ENCODE measurements at regions not wholly inside any gene's neighbourhood (a gene's known extent, or its start where the extent isn't known, plus 50 kb on each side); places are given as distances from the start of the nearest gene placed in this dataset.

GRCh38 chr14:82412545-82412944, 878.9 kb upstream of the SEL1L start:
- no peak for TF ChIP-seq POLR2AphosphoS5 (IDR thresholded peaks at IDR 0.05; ENCODE audit: borderline replicate concordance, low read depth, low read length)
- TF ChIP-seq EZH2 (IDR thresholded peaks at IDR 0.05), result no peak
- no peak for TF ChIP-seq FOXP2 (optimal IDR thresholded peaks at IDR 0.05; ENCODE audit: control extremely low read depth, extremely low read length, insufficient read depth)
